GM12878 (cell line): ENCODE measurements at regions not wholly inside any gene's neighbourhood (a gene's known extent, or its start where the extent isn't known, plus 50 kb on each side); places are given as distances from the start of the nearest gene placed in this dataset.

ENCODE experiments used
- ATAC-seq: fragments of 200-7000 bp; cut with Tn5 transposase; 3 replicates; pipeline ENCODE4 v1.9.1; 2020; ENCODE audit warnings: mild to moderate bottlenecking, moderate library complexity
- BruUV-seq: library from RNA; stranded (reverse); fragments of 400-500 nt; replicated peaks from 2 replicates; lab custom pipeline; 2021; lab: Mats Ljungman, UMichigan
- CTCF ChIA-PET: fragments of 300-600 bp; sonication (Branson Sonifier 250); formaldehyde crosslinking; extraction: SDS; loops from one replicate; lab custom pipeline; 2021; ENCODE audit warnings: inconsistent platforms; lab: Yijun Ruan, JAX
- POLR2A ChIA-PET: fragments of 350-600 bp; formaldehyde crosslinking; extraction: SDS; loops from one replicate; lab custom pipeline; 2021; ENCODE audit warnings: inconsistent platforms; lab: Charles Lee
- RAD21 ChIA-PET: fragments of 300-600 bp; sonication (Branson Sonifier 250); formaldehyde crosslinking; loops from one replicate; lab custom pipeline; 2023; ENCODE audit warnings: antibody characterized with exemption; ENCODE audit not compliant: unreplicated experiment; lab: Charles Lee
- SMC1A ChIA-PET: fragments of 300-600 bp; sonication (Branson Sonifier 250); formaldehyde crosslinking; loops from one replicate; lab custom pipeline; 2023; ENCODE audit not compliant: unreplicated experiment, uncharacterized antibody; lab: Charles Lee
- DNase-seq: peaks from one replicate; pipeline ENCODE4 v3.0.0-alpha.2; 2011; ENCODE audit warnings: low read depth, low spot score
- FAIRE-seq: peaks from 3 replicates; lab custom pipeline; 2011; peaks lifted over from hg19 to GRCh38; lab: Jason Lieb, UNC
- H2AFZ ChIP-seq: 2 replicates; pipeline ENCODE4 v1.6.0; 2011; ENCODE audit warnings: low read depth, low read length, control low read depth; ENCODE audit not compliant: control insufficient read depth
- H3K27ac ChIP-seq: 2 replicates; pipeline ENCODE4 v1.5.1; 2011; ENCODE audit warnings: control low read depth; ENCODE audit not compliant: control insufficient read depth, insufficient read depth
- H3K27me3 ChIP-seq, 2 experiments: replicated peaks in 1 of 2; 2 replicates each; pipeline versions ENCODE4 v1.6.0 to v1.6.1; 2011; ENCODE audit warnings: low read length in 1 of 2; ENCODE audit not compliant: control insufficient read depth in 2 of 2, insufficient read depth in 2 of 2
- H3K36me3 ChIP-seq, 2 experiments: 2 replicates each; pipeline ENCODE4 v1.5.1; 2011; ENCODE audit warnings: low read length in 1 of 2; ENCODE audit not compliant: control insufficient read depth in 2 of 2, insufficient read depth in 2 of 2
- H3K4me1 ChIP-seq: 2 replicates; pipeline ENCODE4 v1.6.1; 2011; ENCODE audit warnings: mild to moderate bottlenecking, low read length, moderate library complexity, mixed read lengths; ENCODE audit not compliant: control insufficient read depth, insufficient read depth
- H3K4me2 ChIP-seq: 2 replicates; pipeline ENCODE4 v1.6.0; 2011; ENCODE audit warnings: control low read depth; ENCODE audit not compliant: control insufficient read depth, insufficient read depth
- H3K4me3 ChIP-seq: fragments of 200-600 bp; sonication (generic); 2 replicates; pipeline ENCODE4 v1.5.1; 2016
- H3K79me2 ChIP-seq: 2 replicates; pipeline ENCODE4 v1.6.0; 2011; ENCODE audit warnings: low read length; ENCODE audit not compliant: control insufficient read depth, insufficient read depth
- H3K9ac ChIP-seq: 2 replicates; pipeline ENCODE4 v1.8.0; 2011; ENCODE audit warnings: low read length, control low read depth, mixed read lengths; ENCODE audit not compliant: control insufficient read depth, insufficient read depth
- H3K9me3 ChIP-seq: replicated peaks from 3 replicates; pipeline ENCODE4 v1.5.1; 2011; ENCODE audit warnings: mild to moderate bottlenecking, low read length; ENCODE audit not compliant: control insufficient read depth, insufficient read depth
- H4K20me1 ChIP-seq: 2 replicates; pipeline ENCODE4 v1.6.0; 2011; ENCODE audit not compliant: control insufficient read depth, insufficient read depth
- FOXK2 ChIP-seq: fragments of 450-650 bp; IDR thresholded peaks from 2 replicates; pipeline ENCODE4 v1.6.1; 2017; ENCODE audit warnings: mild to moderate bottlenecking, moderate library complexity
- IKZF2 ChIP-seq, 2 experiments: fragments of 450-650 bp; IDR thresholded peaks; 2 replicates each; pipeline ENCODE4 v1.6.1; 2017; ENCODE audit warnings: mild to moderate bottlenecking in 2 of 2, moderate library complexity in 2 of 2
- JUNB ChIP-seq: IDR thresholded peaks from 2 replicates; pipeline ENCODE4 v1.6.1; 2016; ENCODE audit warnings: antibody characterized with exemption, mild to moderate bottlenecking
- PML ChIP-seq: IDR thresholded peaks from 2 replicates; pipeline ENCODE4 v1.6.1; 2012; ENCODE audit warnings: low read length, inconsistent platforms
- RAD21 ChIP-seq: IDR thresholded peaks from 2 replicates; pipeline ENCODE4 v1.6.1; 2011; ENCODE audit warnings: mild to moderate bottlenecking, low read depth, low read length, moderate library complexity; ENCODE audit not compliant: insufficient read depth
- SMC3 ChIP-seq: IDR thresholded peaks from 2 replicates; pipeline ENCODE4 v1.6.1; 2011; ENCODE audit warnings: low read length, improper control_type of control experiment, borderline replicate concordance
- SREBF1 ChIP-seq: IDR thresholded peaks from 2 replicates; pipeline ENCODE4 v1.6.1; 2012; ENCODE audit warnings: mild to moderate bottlenecking, low read length
- SUZ12 ChIP-seq: fragments of 200-600 bp; sonication (generic); IDR thresholded peaks from one replicate; pipeline ENCODE4 v1.6.1; 2018; ENCODE audit warnings: antibody characterized with exemption, mild to moderate bottlenecking; ENCODE audit not compliant: unreplicated experiment
- TARDBP ChIP-seq: IDR thresholded peaks from 2 replicates; pipeline ENCODE4 v1.6.1; 2016; ENCODE audit warnings: borderline replicate concordance
- TCF12 ChIP-seq: IDR thresholded peaks from 2 replicates; pipeline ENCODE4 v1.6.1; 2011; ENCODE audit warnings: low read depth, mild to moderate bottlenecking, low read length
- WGBS: methylation state at CpG from one replicate; pipeline ENCODE4 v1.1.6; 2016; ENCODE audit warnings: low lambda C conversion rate; ENCODE audit not compliant: insufficient replicate concordance, insufficient coverage; ENCODE audit errors: missing lambda C conversion rate; 5-methylcytosine and 5-hydroxymethylcytosine counted together
- in situ Hi-C: fragments of 300-500 bp; cut with MboI; formaldehyde crosslinking; loops from 9 replicates; pipeline ENCODE4 v1.14.3; 2018; ENCODE audit warnings: mixed read lengths
- intact Hi-C: fragments of 100-400 bp; cut with micrococcal nuclease; formaldehyde crosslinking; loops from one replicate; pipeline ENCODE4 v1.14.2; 2022; ENCODE audit not compliant: unreplicated experiment
- TF ChIP-seq, protein P1 (sequence below): IDR thresholded peaks from 2 replicates; pipeline ENCODE4 v1.6.1; 2011; ENCODE audit warnings: borderline replicate concordance, low read depth, mild to moderate bottlenecking, moderate library complexity, mixed read lengths, low read length; ENCODE audit not compliant: insufficient read depth; ENCODE audit errors: extremely low read length
- TF ChIP-seq, protein P2 (sequence below): fragments of 450-650 bp; IDR thresholded peaks from 2 replicates; pipeline ENCODE4 v1.6.1; 2017; ENCODE audit warnings: mild to moderate bottlenecking, moderate library complexity
- TF ChIP-seq, protein P3 (sequence below): IDR thresholded peaks from 2 replicates; pipeline ENCODE4 v1.6.1; 2011; ENCODE audit warnings: mild to moderate bottlenecking, low read depth, low read length, moderate library complexity; ENCODE audit not compliant: insufficient replicate concordance
- TF ChIP-seq, protein P4 (sequence below): IDR thresholded peaks from 2 replicates; pipeline ENCODE4 v1.6.1; 2011; ENCODE audit warnings: low read depth, mild to moderate bottlenecking, low read length, moderate library complexity, borderline replicate concordance; ENCODE audit errors: extremely low read depth
- TF ChIP-seq, protein P5 (sequence below): IDR thresholded peaks from 2 replicates; pipeline ENCODE4 v1.6.1; 2011; ENCODE audit warnings: borderline replicate concordance, low read depth, mild to moderate bottlenecking, moderate library complexity, low read length; ENCODE audit not compliant: insufficient read depth, poor library complexity, severe bottlenecking
- TF ChIP-seq, protein P6 (sequence below): fragments of 150-350 bp; IDR thresholded peaks from 2 replicates; pipeline ENCODE4 v1.6.1; 2014; ENCODE audit warnings: mild to moderate bottlenecking, low read depth, low read length

DNA sequence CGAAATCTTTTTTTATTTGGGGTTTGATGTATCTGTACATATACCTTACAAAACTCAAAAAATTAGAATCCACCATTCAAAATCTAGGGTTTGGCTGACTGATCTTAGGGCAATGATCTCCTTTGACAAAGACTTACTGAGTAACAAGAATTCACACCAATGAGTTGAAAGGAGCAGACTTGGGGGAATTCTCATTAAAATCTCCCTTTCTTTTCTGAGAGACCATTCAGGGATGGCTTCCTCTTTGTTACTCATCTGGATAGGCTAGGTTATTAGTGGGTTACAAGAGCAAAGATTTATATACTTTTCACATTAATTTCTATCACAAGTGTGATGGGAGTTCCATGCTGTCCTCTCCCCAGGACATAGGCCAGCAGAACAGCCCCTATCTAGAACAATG, 661.0 kb downstream of the KCTD16 start:
- no peak overlapping the region for H3K4me2 ChIP-seq
- no peaks in the 10 kb centered on the region for H3K36me3 ChIP-seq
- no peaks in the 10 kb centered on the region for H3K27me3 ChIP-seq
- no peak overlapping the region for H3K4me3 ChIP-seq
- no peak overlapping the region for H2AFZ ChIP-seq
- no peak overlapping the region for H3K27ac ChIP-seq
- DNase-seq (no peak), FAIRE-seq (no peak), ATAC-seq (no peak)
- no peaks in the 10 kb centered on the region for H3K4me1 ChIP-seq
- RAD21 ChIA-PET: no interaction called here
- POLR2A ChIA-PET: no interaction called here
- no peaks in the 10 kb centered on the region for H3K79me2 ChIP-seq
- SMC1A ChIA-PET: no interaction called here
- no peaks in the 10 kb centered on the region for H3K9me3 ChIP-seq
- in situ Hi-C loops (no loop called here), intact Hi-C loops (no loop called here)
- no TSS peak for BruUV-seq
- H3K9ac ChIP-seq: no peak overlapping the region
- CTCF ChIA-PET: no interaction called here
- H4K20me1 ChIP-seq: no peaks in the 10 kb centered on the region
- WGBS: 6% methylated on average over 1 of the region's 1 CpG
- no peak for TF ChIP-seq PML
- TF ChIP-seq, protein P1, sequence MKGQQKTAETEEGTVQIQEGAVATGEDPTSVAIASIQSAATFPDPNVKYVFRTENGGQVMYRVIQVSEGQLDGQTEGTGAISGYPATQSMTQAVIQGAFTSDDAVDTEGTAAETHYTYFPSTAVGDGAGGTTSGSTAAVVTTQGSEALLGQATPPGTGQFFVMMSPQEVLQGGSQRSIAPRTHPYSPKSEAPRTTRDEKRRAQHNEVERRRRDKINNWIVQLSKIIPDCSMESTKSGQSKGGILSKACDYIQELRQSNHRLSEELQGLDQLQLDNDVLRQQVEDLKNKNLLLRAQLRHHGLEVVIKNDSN: no peak
- TF ChIP-seq IKZF2 (IDR thresholded peaks at IDR 0.05): no peak
- TF ChIP-seq, protein P2, sequence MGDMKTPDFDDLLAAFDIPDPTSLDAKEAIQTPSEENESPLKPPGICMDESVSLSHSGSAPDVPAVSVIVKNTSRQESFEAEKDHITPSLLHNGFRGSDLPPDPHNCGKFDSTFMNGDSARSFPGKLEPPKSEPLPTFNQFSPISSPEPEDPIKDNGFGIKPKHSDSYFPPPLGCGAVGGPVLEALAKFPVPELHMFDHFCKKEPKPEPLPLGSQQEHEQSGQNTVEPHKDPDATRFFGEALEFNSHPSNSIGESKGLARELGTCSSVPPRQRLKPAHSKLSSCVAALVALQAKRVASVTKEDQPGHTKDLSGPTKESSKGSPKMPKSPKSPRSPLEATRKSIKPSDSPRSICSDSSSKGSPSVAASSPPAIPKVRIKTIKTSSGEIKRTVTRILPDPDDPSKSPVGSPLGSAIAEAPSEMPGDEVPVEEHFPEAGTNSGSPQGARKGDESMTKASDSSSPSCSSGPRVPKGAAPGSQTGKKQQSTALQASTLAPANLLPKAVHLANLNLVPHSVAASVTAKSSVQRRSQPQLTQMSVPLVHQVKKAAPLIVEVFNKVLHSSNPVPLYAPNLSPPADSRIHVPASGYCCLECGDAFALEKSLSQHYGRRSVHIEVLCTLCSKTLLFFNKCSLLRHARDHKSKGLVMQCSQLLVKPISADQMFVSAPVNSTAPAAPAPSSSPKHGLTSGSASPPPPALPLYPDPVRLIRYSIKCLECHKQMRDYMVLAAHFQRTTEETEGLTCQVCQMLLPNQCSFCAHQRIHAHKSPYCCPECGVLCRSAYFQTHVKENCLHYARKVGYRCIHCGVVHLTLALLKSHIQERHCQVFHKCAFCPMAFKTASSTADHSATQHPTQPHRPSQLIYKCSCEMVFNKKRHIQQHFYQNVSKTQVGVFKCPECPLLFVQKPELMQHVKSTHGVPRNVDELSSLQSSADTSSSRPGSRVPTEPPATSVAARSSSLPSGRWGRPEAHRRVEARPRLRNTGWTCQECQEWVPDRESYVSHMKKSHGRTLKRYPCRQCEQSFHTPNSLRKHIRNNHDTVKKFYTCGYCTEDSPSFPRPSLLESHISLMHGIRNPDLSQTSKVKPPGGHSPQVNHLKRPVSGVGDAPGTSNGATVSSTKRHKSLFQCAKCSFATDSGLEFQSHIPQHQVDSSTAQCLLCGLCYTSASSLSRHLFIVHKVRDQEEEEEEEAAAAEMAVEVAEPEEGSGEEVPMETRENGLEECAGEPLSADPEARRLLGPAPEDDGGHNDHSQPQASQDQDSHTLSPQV: no peak
- TF ChIP-seq, protein P3, sequence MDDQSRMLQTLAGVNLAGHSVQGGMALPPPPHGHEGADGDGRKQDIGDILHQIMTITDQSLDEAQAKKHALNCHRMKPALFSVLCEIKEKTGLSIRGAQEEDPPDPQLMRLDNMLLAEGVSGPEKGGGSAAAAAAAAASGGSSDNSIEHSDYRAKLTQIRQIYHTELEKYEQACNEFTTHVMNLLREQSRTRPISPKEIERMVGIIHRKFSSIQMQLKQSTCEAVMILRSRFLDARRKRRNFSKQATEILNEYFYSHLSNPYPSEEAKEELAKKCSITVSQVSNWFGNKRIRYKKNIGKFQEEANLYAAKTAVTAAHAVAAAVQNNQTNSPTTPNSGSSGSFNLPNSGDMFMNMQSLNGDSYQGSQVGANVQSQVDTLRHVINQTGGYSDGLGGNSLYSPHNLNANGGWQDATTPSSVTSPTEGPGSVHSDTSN: no peak
- TF ChIP-seq, protein P4, sequence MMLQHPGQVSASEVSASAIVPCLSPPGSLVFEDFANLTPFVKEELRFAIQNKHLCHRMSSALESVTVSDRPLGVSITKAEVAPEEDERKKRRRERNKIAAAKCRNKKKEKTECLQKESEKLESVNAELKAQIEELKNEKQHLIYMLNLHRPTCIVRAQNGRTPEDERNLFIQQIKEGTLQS: no peak
- TF ChIP-seq RAD21: no peak
- no peak for TF ChIP-seq TCF12
- TF ChIP-seq SUZ12: no peak
- TF ChIP-seq FOXK2: no peak
- no peak for TF ChIP-seq TARDBP
- TF ChIP-seq, protein P5, sequence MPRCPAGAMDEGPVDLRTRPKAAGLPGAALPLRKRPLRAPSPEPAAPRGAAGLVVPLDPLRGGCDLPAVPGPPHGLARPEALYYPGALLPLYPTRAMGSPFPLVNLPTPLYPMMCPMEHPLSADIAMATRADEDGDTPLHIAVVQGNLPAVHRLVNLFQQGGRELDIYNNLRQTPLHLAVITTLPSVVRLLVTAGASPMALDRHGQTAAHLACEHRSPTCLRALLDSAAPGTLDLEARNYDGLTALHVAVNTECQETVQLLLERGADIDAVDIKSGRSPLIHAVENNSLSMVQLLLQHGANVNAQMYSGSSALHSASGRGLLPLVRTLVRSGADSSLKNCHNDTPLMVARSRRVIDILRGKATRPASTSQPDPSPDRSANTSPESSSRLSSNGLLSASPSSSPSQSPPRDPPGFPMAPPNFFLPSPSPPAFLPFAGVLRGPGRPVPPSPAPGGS: no peak
- TF ChIP-seq SREBF1: no peak
- TF ChIP-seq, protein P6, sequence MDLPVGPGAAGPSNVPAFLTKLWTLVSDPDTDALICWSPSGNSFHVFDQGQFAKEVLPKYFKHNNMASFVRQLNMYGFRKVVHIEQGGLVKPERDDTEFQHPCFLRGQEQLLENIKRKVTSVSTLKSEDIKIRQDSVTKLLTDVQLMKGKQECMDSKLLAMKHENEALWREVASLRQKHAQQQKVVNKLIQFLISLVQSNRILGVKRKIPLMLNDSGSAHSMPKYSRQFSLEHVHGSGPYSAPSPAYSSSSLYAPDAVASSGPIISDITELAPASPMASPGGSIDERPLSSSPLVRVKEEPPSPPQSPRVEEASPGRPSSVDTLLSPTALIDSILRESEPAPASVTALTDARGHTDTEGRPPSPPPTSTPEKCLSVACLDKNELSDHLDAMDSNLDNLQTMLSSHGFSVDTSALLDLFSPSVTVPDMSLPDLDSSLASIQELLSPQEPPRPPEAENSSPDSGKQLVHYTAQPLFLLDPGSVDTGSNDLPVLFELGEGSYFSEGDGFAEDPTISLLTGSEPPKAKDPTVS: no peak
- no peak for TF ChIP-seq SMC3
- TF ChIP-seq JUNB: no peak
